Spinal cord (tissue), 9 donors: ENCODE measurements at regions not wholly inside any gene's neighbourhood (a gene's known extent, or its start where the extent isn't known, plus 50 kb on each side); places are given as distances from the start of the nearest gene placed in this dataset.
"Not testable (repeated sequence)": the region's sequence is repeated elsewhere in the genome, so short reads cannot be mapped to it uniquely, and the experiment has no call there.

Source experiments
- DNase-seq, 6 donors: peaks; one replicate each; pipeline versions ENCODE4 v3.0.0 to v3.0.0-alpha.2; 2013 to 2015; ENCODE audit warnings: low spot score in 6 of 6, low read depth in 4 of 6
- H3K27ac ChIP-seq: one replicate; pipeline ENCODE4 v1.5.1; 2013; ENCODE audit warnings: low read depth, low read length, control low read depth
- H3K27me3 ChIP-seq: one replicate; pipeline ENCODE4 v1.6.1; 2013; ENCODE audit warnings: low read length; ENCODE audit not compliant: control insufficient read depth, insufficient read depth
- H3K36me3 ChIP-seq: one replicate; pipeline ENCODE4 v1.6.1; 2013; ENCODE audit warnings: low read length; ENCODE audit not compliant: control insufficient read depth, insufficient read depth
- H3K4me1 ChIP-seq: one replicate; pipeline ENCODE4 v1.6.1; 2013; ENCODE audit warnings: low read length; ENCODE audit not compliant: control insufficient read depth, insufficient read depth
- H3K4me3 ChIP-seq: one replicate; pipeline ENCODE4 v1.5.1; 2013; ENCODE audit warnings: low read depth, low read length, control low read depth
- H3K9me3 ChIP-seq: one replicate; pipeline ENCODE4 v1.6.1; 2013; ENCODE audit warnings: low read length; ENCODE audit not compliant: control insufficient read depth, insufficient read depth
- WGBS: methylation state at CpG from one replicate; pipeline ENCODE4 v1.1.5; 2013; ENCODE audit warnings: missing lambda C conversion rate; ENCODE audit not compliant: insufficient coverage; 5-methylcytosine and 5-hydroxymethylcytosine counted together
- donor health status: healthy.

DNA sequence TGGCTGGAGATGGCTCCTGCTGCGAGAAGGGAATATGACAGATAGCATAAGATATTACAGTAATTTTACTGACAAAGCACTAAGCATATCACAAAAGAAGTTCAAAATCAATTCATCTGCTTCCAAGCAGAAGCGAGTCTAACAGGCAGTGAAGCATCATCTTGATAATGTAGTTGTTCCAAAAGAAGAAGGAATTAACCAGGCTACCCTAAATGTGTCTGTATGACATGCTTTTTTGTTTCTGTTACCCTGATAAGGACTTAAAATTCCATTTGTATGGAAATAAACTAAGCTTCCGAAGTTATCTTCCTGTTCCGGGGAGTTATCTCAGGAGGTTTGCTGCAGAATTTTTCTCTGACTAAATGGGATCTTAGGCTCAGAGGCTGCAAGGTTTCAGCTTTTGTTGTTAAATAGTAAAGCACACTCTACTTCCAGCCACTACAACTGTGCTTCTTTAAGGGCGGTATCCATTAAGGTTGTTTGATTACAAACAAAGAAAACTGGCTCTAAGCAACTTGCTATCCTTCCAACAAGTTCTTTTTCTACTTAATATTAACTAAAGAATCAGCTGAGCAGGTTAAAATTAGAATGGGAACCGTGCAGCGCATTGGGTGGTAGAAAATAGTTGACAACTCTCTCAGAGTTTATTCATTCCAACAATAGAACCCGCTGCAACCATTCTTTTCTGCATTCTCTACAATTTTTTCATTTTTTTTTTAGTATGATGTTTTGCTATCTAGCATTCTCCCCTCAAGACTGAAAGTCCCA, 607.3 kb downstream of the UQCRFS1 start:
- Histone ChIP-seq H3K9me3 (no peaks in the 10 kb centered on the region), H3K36me3 (no peaks in the 10 kb centered on the region), H3K4me3 (no peak overlapping the region), H3K27me3 (no peaks in the 10 kb centered on the region), H3K27ac (no peak overlapping the region), H3K4me1 (no peaks in the 10 kb centered on the region)
- WGBS = 80% methylated on average over 2 of the region's 8 CpGs
- no peak for DNase-seq

DNA sequence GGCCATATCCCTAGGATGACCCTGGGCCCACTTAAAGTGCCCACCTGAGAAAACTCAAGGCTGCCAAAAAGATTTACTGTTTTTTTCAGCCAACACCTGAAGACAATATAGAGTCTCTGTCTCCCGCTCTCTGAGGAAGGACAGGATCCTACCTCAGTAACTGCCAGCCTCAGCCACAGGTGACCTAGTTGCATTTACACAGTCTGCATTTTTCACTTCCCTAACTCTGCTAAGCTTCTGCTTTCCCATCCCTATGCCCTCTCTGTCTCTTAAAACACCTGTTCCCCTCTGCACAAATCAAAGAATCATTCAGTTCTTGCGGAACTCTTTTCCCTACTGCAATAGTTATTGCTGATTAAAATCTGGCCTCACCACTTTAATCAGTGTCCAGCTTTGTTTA, 609.5 kb downstream of the UQCRFS1 start:
- Histone ChIP-seq H3K4me3 (no peak overlapping the region), H3K36me3 (no peaks in the 10 kb centered on the region), H3K4me1 (no peaks in the 10 kb centered on the region), H3K27ac (no peak overlapping the region), H3K9me3 (no peaks in the 10 kb centered on the region), H3K27me3 (no peaks in the 10 kb centered on the region)
- no peak for DNase-seq
- 87% methylated on average over 2 of the region's 2 CpGs for WGBS

GRCh38 chr19:28602675-28603298, 610.2 kb downstream of the UQCRFS1 start:
- Histone ChIP-seq H3K27ac (no peak overlapping the region), H3K36me3 (no peaks in the 10 kb centered on the region), H3K4me1 (no peaks in the 10 kb centered on the region), H3K4me3 (no peak overlapping the region), H3K27me3 (no peaks in the 10 kb centered on the region), H3K9me3 (no peaks in the 10 kb centered on the region)
- 97% methylated on average over 5 of the region's 9 CpGs for WGBS
- DNase-seq = no peak

DNA sequence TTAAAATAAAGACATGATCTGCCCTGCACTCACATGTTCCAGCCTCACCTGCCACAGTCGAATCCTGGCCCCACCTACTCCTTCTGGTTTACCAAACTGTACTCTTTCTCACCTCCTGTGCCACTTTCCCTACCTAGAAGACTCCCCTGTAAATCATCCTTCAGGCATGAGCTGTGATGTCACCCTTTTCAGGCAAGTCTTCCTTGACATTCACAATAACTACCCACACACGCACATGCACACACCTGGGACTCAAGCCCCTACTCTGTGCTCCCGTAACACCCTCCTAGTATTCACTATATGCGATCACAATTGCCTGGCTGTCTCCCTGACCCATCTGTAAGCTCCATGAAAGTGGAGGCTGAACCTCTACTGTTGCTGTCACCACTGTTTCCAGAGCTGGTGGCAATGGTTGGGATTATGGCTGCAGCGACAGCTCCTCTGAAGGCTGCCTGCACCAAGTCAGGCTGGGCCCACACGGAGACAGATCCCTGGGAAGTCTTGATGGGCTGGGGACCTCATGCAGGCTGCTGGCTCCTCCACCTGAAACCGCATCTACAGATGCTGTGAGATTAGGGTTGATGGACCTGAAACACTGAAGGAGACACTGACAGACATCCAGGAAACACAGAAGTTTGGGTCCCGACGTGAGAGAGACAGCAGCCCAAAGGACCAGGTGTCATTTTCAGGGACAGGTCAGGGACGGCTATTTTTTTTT, 611.1 kb downstream of the UQCRFS1 start:
- Histone ChIP-seq H3K27ac (no peak overlapping the region), H3K4me3 (no peak overlapping the region), H3K27me3 (no peaks in the 10 kb centered on the region), H3K9me3 (no peaks in the 10 kb centered on the region), H3K36me3 (no peaks in the 10 kb centered on the region), H3K4me1 (no peaks in the 10 kb centered on the region)
- DNase-seq = no peak
- 79% methylated on average over 10 of the region's 10 CpGs for WGBS

GRCh38 chr19:28598861-28599260, 614.1 kb downstream of the UQCRFS1 start:
- WGBS = 54% methylated on average over 2 of the region's 3 CpGs

DNA sequence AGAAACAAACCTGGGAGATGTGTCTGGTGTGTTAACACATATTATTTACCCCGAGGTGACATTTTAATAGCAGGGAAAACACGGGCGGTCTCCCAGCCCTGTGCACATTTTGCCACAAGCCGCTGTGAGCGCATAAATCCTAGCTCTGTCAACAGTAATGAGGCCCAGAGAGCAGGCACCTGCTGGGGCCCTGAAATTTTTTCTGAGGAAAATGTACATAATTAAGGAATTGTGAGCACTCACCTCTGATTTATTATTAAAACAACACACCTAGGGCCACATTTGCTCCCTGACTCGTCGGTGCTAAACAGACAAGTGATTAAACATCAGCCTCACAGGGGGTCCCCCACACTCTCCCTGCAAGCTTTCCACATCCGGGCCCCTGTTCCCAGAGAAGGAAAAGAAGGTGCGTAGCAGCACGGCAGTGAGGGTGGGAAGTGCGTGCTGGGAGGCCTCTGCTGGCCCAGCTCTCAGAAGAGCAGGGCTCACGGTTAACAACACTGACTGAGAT, 616.3 kb downstream of the UQCRFS1 start:
- Histone ChIP-seq H3K9me3 (no peaks in the 10 kb centered on the region), H3K27me3 (no peaks in the 10 kb centered on the region), H3K4me1 (no peaks in the 10 kb centered on the region), H3K36me3 (no peaks in the 10 kb centered on the region), H3K27ac (no peak overlapping the region), H3K4me3 (no peak overlapping the region)
- 58% methylated on average over 4 of the region's 12 CpGs for WGBS
- DNase-seq = peak in 1 of 6 donors; percentile 70

More at GRCh38 chr19:28598861-28599260, 614.1 kb downstream of the UQCRFS1 start:
- Histone ChIP-seq H3K27me3 (no peaks in the 10 kb centered on the region), H3K4me1 (no peaks in the 10 kb centered on the region), H3K36me3 (no peaks in the 10 kb centered on the region), H3K27ac (no peak overlapping the region), H3K4me3 (no peak overlapping the region), H3K9me3 (no peaks in the 10 kb centered on the region)
- no peak for DNase-seq

DNA sequence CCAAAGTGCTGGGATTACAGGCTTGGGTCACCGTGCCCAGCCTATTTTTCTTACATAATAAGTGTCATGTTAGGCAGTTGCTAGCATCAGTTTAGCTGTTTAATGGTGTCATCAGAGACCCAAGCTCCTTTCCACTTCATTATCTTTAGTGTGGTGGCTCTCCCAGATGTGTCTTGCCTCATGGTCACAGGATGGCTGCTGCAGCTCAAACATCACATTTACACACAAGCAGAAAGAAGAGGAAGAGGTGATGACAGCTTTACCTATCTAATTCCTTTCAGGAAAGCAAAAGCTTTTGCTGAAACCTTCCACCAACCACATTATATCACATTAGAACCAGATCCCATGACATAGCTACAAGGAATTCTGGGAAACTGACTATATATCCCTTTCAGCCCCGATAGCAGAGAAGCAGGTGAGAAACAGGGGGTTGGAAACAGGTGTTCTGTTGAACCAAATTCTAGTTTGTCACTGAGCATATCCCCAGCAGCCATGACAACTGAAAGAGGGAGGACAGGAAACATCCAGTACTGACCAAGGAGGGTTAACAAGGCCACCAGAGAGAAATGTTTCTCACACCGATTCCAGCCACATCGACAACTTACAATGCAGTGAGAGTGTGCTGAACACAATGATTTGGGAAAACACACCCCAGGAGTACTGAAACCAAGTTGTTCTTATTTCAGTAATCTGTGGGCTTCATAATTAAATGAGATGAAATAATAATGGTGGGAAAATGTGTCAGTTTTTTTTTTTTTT, 617.0 kb downstream of the UQCRFS1 start:
- no peak for DNase-seq
- WGBS = no CpG with 5 or more reads among the region's 4 CpGs
- H3K27me3 ChIP-seq = no peaks in the 10 kb centered on the region
- H3K36me3 ChIP-seq = no peaks in the 10 kb centered on the region
- no peak overlapping the region for H3K4me3 ChIP-seq
- H3K27ac ChIP-seq = no peak overlapping the region
- no peaks in the 10 kb centered on the region for H3K9me3 ChIP-seq
- no peaks in the 10 kb centered on the region for H3K4me1 ChIP-seq

DNA sequence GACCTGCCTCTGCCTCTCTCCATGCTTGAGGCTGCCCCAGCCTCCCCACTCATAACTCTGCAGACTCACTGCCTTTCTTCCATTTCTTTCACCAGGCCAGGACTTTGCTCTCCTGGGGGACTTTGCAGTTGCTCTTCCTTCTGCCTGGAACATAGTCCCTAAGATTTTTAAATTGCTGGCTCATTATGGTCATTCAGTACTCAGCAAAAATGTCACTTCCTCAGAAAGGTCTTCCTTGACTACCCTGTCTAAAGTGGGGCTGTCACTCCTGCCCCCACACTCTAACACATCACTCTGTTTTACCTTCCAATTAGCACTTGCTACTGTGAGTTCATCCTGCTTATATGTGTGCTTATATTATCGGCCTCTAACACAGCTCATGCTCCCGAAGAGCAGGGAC, 618.2 kb downstream of the UQCRFS1 start:
- Histone ChIP-seq H3K9me3 (no peaks in the 10 kb centered on the region), H3K27me3 (no peaks in the 10 kb centered on the region), H3K36me3 (no peaks in the 10 kb centered on the region), H3K27ac (no peak overlapping the region), H3K4me1 (no peaks in the 10 kb centered on the region), H3K4me3 (no peak overlapping the region)
- DNase-seq = no peak
- 100% methylated on average over 1 of the region's 2 CpGs for WGBS

DNA sequence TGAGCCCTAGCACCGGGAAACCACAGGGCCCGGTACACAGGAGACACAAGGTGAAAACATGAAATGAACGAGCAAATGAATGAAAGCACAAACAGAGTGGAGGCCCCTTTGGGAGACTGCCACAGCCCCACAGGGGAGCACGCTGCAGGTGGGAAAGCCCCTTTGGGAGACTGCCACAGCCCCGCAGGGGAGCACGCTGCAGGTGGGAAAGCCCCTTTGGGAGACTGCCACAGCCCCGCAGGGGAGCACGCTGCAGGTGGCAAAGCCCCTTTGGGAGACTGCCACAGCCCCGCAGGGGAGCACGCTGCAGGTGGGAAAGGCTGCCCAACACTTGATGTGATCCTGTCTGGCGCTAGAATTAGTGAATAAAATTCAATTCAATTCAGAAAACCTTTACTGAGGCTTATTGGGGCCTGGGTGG, 623.0 kb downstream of the UQCRFS1 start:
- WGBS = 72% methylated on average over 10 of the region's 11 CpGs
- H3K9me3 ChIP-seq, H3K4me1 ChIP-seq, H3K27me3 ChIP-seq, H3K27ac ChIP-seq, DNase-seq, H3K4me3 ChIP-seq, H3K36me3 ChIP-seq: not testable (repeated sequence)
